GM18868 (cell line): ENCODE measurements at regions not wholly inside any gene's neighbourhood (a gene's known extent, or its start where the extent isn't known, plus 50 kb on each side); places are given as distances from the start of the nearest gene placed in this dataset.
A peak's percentile ranks its signal among the peaks of the same experiment; 100 is the strongest.
"Not testable (repeated sequence)": the region's sequence is repeated elsewhere in the genome, so short reads cannot be mapped to it uniquely, and the experiment has no call there.

ENCODE experiments used
- ATAC-seq: cut with Tn5 transposase; IDR thresholded peaks from one replicate; pipeline ENCODE4 v1.9.1; 2021; ENCODE audit warnings: mild to moderate bottlenecking, moderate library complexity; ENCODE audit not compliant: unreplicated experiment

GRCh38 chrX:55142206-55142918 is 53.5 kb downstream of the PAGE2 start:
- no peak for ATAC-seq

- no peak for ATAC-seq
These were observed 54.1 kb downstream of the PAGE2 start for GRCh38 chrX:55142919-55143310.

DNA sequence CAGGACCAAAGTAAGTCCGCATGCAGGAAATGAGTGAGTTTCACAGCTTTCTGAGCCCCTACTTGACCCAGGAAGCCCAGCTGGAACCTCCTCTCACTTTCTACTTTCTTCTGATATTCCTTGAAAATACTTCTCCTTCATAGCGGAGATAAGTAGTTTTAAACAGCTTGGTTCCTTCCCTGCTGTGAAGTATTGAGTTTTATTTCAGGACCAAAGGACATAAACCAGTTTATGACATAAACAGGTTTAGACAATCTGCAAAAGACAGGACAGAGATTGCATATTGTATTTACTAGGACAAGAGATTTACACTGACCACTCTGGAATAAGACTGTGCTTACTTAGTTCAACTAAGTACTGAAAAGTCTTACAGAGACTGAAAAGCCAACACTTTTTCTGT is 54.8 kb downstream of the PAGE2 start:
- no peak for ATAC-seq

DNA sequence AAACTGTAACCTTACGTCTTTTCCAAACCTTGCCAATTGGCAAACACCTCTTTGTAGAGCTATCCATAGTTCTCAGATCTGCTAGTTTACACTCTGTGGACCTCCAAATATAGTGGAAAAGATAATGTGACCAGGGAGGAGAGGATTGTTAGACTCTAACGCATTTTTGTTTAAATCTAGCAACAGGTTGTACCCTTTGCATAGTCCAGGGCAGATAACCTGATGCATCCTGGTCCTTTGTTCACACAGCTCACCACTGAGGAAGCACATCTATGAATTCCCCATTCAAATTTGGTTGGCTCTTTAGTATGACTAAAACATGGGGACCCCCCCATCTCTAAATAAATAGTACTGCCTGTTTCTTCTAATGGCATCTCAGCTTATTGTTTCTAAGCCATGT is 55.9 kb downstream of the PAGE2 start:
- no peak for ATAC-seq

DNA sequence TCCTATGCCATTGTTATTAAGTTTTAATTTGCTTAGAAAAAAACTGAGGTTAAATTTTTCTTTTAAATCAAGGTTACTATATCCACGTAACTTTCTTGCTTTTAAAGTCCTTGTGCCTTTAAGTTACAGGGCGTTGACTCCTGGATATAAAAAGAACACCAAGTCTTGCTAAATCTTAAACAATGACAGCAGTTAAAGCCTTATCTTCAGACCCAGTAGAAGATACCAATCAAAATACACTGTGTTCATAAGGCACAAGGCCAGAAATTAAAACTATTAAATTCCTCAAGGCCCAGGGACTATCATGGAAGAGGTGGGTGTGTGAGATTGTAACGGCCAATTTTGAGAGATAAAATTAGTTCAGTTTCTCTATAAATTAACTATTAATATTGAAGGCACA is 60.4 kb downstream of the PAGE2 start:
- ATAC-seq, result no peak

DNA sequence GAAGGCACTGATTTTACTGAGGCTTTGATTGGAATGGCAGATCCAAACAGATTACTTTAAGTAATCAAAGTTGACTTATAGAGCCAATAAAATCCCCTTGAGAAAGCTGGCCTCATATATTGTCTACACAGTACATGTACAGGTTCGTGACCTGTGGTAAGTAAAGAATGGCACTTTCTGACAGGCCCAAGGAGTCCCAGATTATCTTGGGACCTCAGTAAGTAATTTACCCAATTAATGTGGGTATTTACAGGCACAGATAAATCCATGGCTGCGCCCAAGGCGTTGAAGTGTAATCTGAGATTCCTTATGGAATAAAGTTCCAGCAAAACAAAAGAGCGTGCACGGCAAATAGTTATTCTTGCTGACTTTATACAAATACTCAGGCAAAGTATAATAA is 62.4 kb downstream of the PAGE2 start:
- no peak for ATAC-seq

DNA sequence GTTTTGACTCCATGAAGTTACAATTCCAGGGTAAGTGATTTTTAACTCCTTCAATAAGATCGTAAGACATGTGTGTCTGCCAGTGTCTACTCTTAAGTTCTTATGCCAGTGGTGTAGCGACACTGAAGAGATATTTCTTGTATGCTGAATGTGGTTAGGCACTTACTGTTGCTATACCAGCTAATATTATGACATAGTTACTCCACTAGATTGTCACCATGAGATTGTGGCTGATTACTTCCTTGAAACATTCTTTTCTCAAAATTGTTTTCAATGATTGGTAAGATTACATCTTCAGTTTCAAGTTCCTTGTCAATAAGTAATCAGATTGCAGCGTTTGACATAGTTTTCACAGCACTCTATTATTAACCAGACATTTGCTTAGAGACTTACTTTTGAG is 60.6 kb upstream of the PAGE5 start:
- no peak for ATAC-seq

- peak; percentile 95 for ATAC-seq
These were observed 59.2 kb upstream of the PAGE5 start for GRCh38 chrX:55160685-55161552.

- no peak for ATAC-seq
These were observed 58.6 kb upstream of the PAGE5 start for GRCh38 chrX:55161581-55161980.

- no peak for ATAC-seq
These were observed 57.0 kb upstream of the PAGE5 start for GRCh38 chrX:55163171-55163570.

GRCh38 chrX:55165026-55165425 is 55.1 kb upstream of the PAGE5 start:
- not testable (repeated sequence) for ATAC-seq

DNA sequence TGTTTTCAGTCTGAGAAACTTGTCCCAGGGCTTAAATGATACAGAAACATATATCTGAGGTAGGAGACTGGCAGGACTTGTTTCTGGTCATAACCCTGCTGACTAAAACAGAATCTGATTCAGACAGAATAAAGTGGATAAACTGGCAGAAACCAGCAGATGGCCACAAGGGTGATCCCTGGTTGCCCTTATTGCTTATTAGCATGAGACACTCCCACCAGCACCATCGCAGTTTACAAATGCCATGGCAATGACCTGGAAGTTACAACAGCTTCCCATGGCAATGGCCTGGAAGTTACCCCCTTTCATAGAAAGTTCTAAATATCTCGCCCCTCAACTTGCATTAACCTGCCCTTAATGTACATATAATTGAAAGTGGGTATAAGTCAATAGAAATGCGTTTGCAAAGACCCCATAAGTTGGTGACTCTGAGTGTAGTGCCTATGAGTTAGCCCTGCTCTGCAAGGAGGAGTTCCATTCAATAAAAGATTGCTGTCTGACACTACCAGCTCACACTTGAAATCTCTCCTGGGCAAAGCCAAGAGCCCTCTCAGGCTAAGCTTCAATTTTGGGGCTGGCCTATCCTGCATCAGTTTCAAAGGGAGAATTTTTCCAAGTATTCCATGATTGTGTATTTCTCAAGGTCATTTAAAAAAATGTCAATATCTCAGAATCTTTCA is 52.9 kb upstream of the PAGE5 start:
- ATAC-seq, result no peak

GRCh38 chrX:55167901-55168300 is 52.2 kb upstream of the PAGE5 start:
- no peak for ATAC-seq

DNA sequence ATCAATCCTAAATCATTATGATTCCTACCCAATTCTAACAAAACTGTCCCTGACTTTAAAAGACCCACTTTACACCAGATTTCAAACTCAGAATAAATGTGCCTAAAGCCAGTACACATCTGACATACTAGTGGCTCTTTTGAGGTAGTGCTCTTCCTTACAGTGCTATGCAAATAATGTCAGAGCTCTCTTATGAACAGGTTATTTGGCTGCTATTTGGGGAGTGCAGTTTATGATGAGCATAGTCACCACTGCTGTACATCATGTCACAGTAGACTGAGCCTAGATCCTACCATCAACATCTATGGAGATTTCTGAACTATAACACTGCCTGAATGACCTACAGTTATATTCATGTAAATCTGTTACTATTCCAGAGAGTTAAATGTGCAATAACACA is 50.4 kb upstream of the PAGE5 start:
- ATAC-seq, result no peak
